Naive thymus-derived CD4-positive, alpha-beta T cell (primary cell): ENCODE measurements at regions not wholly inside any gene's neighbourhood (a gene's known extent, or its start where the extent isn't known, plus 50 kb on each side); places are given as distances from the start of the nearest gene placed in this dataset.
"Not testable (repeated sequence)": the region's sequence is repeated elsewhere in the genome, so short reads cannot be mapped to it uniquely, and the experiment has no call there.

Source experiments
- ATAC-seq: fragments of 150-1000 bp; cut with Tn5 transposase; 2 replicates; pipeline ENCODE4 v1.10.0; 2021; ENCODE audit warnings: mild to moderate bottlenecking, moderate library complexity
- CTCF ChIA-PET: fragments of 350-600 bp; sonication (Branson Sonifier 250); formaldehyde crosslinking; loops from one replicate; lab custom pipeline; 2021; ENCODE audit warnings: antibody characterized with exemption; lab: Charles Lee
- POLR2A ChIA-PET: fragments of 350-600 bp; sonication (Branson Sonifier 250); formaldehyde crosslinking; loops from one replicate; lab custom pipeline; 2021; ENCODE audit warnings: antibody characterized with exemption, inconsistent platforms; lab: Charles Lee
- DNase-seq, 9 donors: peaks; one replicate each; pipeline versions ENCODE4 v3.0.0 to v3.0.0-alpha.2; 2020 to 2022; ENCODE audit warnings: mixed read lengths in 1 of 9
- H3K27ac ChIP-seq: one replicate; pipeline ENCODE4 v1.7.0; 2013; ENCODE audit warnings: mild to moderate bottlenecking, low read depth, low read length, moderate library complexity
- H3K27me3 ChIP-seq, 2 donors: one replicate each; pipeline ENCODE4 v1.7.0; 2013; ENCODE audit warnings: low read length in 2 of 2, mild to moderate bottlenecking in 2 of 2, moderate library complexity in 2 of 2; ENCODE audit not compliant: control insufficient read depth in 2 of 2, insufficient read depth in 2 of 2
- H3K36me3 ChIP-seq, 3 experiments: 1 replicate in 2 of 3; 2 replicates in 1 of 3; pipeline ENCODE4 v1.7.0; 2013; ENCODE audit warnings: low read length in 3 of 3, mild to moderate bottlenecking in 3 of 3, moderate library complexity in 1 of 3; ENCODE audit not compliant: insufficient read depth in 3 of 3, control insufficient read depth in 2 of 3
- H3K4me1 ChIP-seq, 2 donors: one replicate each; pipeline ENCODE4 v1.7.0; 2013; ENCODE audit warnings: low read length in 2 of 2, mild to moderate bottlenecking in 2 of 2, moderate library complexity in 1 of 2; ENCODE audit not compliant: control insufficient read depth in 2 of 2, insufficient read depth in 2 of 2
- H3K4me3 ChIP-seq: 2 replicates; pipeline ENCODE4 v1.7.0; 2013; ENCODE audit warnings: mild to moderate bottlenecking, low read length
- H3K9me3 ChIP-seq, 3 experiments: 1 replicate in 2 of 3; 2 replicates in 1 of 3; pipeline ENCODE4 v1.7.0; 2013; ENCODE audit warnings: low read length in 3 of 3; ENCODE audit not compliant: control insufficient read depth in 2 of 3
- H3K27ac Mint-ChIP-seq, 9 donors: one replicate each; pipeline ENCODE4 v1.8.0; 2020 to 2022; ENCODE audit warnings: mixed read lengths in 9 of 9, mild to moderate bottlenecking in 8 of 9, moderate library complexity in 5 of 9, inconsistent platforms in 2 of 9
- H3K27me3 Mint-ChIP-seq, 5 donors: one replicate each; pipeline ENCODE4 v1.8.0; 2021 to 2022; ENCODE audit warnings: mixed read lengths in 5 of 5, mild to moderate bottlenecking in 1 of 5
- H3K36me3 Mint-ChIP-seq, 5 donors: one replicate each; pipeline ENCODE4 v1.8.0; 2020 to 2022; ENCODE audit warnings: mixed read lengths in 5 of 5, mild to moderate bottlenecking in 3 of 5, inconsistent platforms in 1 of 5
- H3K4me1 Mint-ChIP-seq, 7 donors: one replicate each; pipeline ENCODE4 v1.8.0; 2020 to 2022; ENCODE audit warnings: mixed read lengths in 7 of 7, mild to moderate bottlenecking in 3 of 7, inconsistent platforms in 1 of 7
- H3K4me3 Mint-ChIP-seq, 10 donors: one replicate each; pipeline ENCODE4 v1.8.0; 2020 to 2022; ENCODE audit warnings: mild to moderate bottlenecking in 10 of 10, mixed read lengths in 10 of 10, moderate library complexity in 6 of 10, inconsistent platforms in 2 of 10
- H3K9me3 Mint-ChIP-seq, 11 donors: one replicate each; pipeline ENCODE4 v1.8.0; 2020 to 2022; ENCODE audit warnings: mixed read lengths in 11 of 11, mild to moderate bottlenecking in 4 of 11, inconsistent platforms in 1 of 11, moderate library complexity in 1 of 11
- intact Hi-C, 2 donors: fragments of 100-400 bp; cut with micrococcal nuclease; formaldehyde crosslinking; loops; one replicate each; pipeline ENCODE4 v1.15.1; 2023

DNA sequence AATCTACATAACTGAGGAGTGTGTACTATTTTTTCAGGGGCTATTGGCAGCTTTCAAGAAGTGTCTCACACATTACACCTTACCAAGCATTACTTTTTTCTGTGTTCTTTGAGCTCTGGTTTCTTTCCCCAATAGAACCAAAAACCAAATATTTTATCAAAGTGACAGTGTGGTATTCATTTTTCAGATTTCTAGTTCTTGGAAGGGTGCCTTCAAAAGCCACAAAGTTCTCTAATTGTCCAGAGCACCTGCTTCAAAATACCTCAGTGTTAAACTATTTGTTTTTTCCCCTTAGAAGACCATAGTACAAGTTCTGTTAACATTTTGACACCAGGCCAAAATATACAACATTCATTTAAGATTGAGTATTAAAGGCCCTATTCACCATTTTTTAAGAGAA is 515.7 kb downstream of the ETNK1 start:
- ChIA-PET POLR2A (no interaction called here), CTCF (no interaction called here)
- intact Hi-C loops, result no loop called here
- Histone ChIP-seq H3K27ac (no peak overlapping the region), H3K36me3 (no peaks in the 10 kb centered on the region), H3K27me3 (no peaks in the 10 kb centered on the region), H3K4me1 (no peaks in the 10 kb centered on the region), H3K9me3 (no peaks in the 10 kb centered on the region), H3K4me3 (no peak overlapping the region)
- no peak overlapping the region for H3K4me3 Mint-ChIP-seq
- no peak for ATAC-seq
- H3K27me3 Mint-ChIP-seq, result peaks cover 0 to 3% (median 0%) of the 10 kb centered on the region in 5 donors
- no peak overlapping the region for H3K27ac Mint-ChIP-seq
- H3K36me3 Mint-ChIP-seq, result peaks cover 0 to 7% (median 4%) of the 10 kb centered on the region in 5 donors
- H3K4me1 Mint-ChIP-seq, result no peaks in the 10 kb centered on the region
- H3K9me3 Mint-ChIP-seq, result peaks cover 1 to 26% (median 17%) of the 10 kb centered on the region in 11 donors
- no peak for DNase-seq

DNA sequence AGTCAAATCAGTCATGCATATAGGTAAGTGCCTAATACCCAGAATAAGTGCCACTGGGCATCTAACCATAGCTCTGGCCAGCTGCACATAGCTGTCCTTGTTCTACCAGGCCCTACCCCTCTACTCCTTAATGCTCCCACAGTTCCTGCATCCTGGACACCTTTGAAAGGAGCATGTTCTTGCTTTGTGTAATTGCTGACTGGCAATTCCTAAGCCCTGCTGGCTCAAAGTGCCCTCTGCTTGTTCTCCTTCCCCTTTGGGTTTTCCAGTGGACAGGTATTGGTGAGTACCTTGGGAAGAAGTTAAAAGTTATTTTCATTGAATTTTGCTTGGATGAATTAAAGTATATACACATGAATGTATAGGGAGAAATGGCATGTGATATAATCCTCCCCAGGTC is 516.4 kb downstream of the ETNK1 start:
- no peak overlapping the region for H3K4me3 ChIP-seq
- intact Hi-C loops, result no loop called here
- ChIA-PET CTCF (no interaction called here), POLR2A (no interaction called here)
- ATAC-seq, result no peak
- no peaks in the 10 kb centered on the region for H3K4me1 Mint-ChIP-seq
- DNase-seq, result no peak
- no peak overlapping the region for H3K4me3 Mint-ChIP-seq
- H3K9me3 ChIP-seq, result no peaks in the 10 kb centered on the region
- no peak overlapping the region for H3K27ac ChIP-seq
- H3K36me3 ChIP-seq, result no peaks in the 10 kb centered on the region
- peaks cover 0 to 7% (median 4%) of the 10 kb centered on the region in 5 donors for H3K36me3 Mint-ChIP-seq
- no peaks in the 10 kb centered on the region for H3K4me1 ChIP-seq
- peaks cover 1 to 26% (median 17%) of the 10 kb centered on the region in 11 donors for H3K9me3 Mint-ChIP-seq
- H3K27me3 Mint-ChIP-seq, result peaks cover 0 to 3% (median 0%) of the 10 kb centered on the region in 5 donors
- H3K27ac Mint-ChIP-seq, result no peak overlapping the region
- H3K27me3 ChIP-seq, result no peaks in the 10 kb centered on the region

DNA sequence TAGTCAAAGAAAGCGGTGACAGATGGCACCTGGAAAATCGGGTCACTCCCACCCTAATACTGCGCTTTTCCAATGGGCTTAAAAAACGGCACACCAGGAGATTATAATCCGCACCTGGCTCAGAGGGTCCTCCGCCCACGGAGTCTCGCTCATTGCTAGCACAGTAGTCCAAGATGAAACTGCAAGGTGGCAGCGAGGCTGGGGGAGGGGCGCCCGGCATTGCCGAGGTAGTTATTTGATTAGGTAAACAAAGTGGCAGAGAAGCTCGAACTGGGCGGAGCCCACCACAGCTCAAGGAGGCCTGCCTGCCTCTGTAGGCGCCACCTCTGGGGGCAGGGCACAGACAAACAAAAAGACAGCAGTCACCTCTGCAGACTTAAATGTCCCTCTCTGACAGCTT is 521.1 kb downstream of the ETNK1 start:
- H3K4me3 ChIP-seq, H3K4me1 ChIP-seq, H3K27ac Mint-ChIP-seq, H3K36me3 ChIP-seq, H3K36me3 Mint-ChIP-seq, ATAC-seq, DNase-seq, intact Hi-C loops, H3K27me3 ChIP-seq, H3K4me3 Mint-ChIP-seq, H3K27ac ChIP-seq, CTCF ChIA-PET, POLR2A ChIA-PET, H3K9me3 ChIP-seq, H3K4me1 Mint-ChIP-seq, H3K27me3 Mint-ChIP-seq: not testable (repeated sequence)
- peaks cover 1 to 30% (median 18%) of the 10 kb centered on the region in 11 donors for H3K9me3 Mint-ChIP-seq

DNA sequence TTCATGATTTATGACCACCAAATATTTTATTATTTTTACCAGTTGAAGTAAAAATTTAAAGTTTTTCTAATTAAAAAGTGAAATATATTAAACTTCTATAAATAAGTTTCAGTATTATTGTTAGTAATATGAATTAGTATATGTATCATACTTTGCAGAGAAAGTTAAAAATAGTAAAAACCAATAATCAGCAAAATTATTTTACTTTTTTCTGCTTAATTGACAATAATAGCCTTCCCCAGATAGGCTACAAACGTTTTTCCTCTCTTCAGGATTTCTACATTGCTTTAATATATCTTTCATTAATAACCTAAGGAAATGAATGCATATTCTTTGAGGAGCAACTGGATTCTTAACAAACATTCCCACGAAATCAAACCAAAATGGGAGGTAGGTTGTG is 543.5 kb downstream of the ETNK1 start:
- no peaks in the 10 kb centered on the region for H3K27me3 Mint-ChIP-seq
- peaks cover 0 to 20% (median 4%) of the 10 kb centered on the region in 11 donors for H3K9me3 Mint-ChIP-seq
- no peak for DNase-seq

DNA sequence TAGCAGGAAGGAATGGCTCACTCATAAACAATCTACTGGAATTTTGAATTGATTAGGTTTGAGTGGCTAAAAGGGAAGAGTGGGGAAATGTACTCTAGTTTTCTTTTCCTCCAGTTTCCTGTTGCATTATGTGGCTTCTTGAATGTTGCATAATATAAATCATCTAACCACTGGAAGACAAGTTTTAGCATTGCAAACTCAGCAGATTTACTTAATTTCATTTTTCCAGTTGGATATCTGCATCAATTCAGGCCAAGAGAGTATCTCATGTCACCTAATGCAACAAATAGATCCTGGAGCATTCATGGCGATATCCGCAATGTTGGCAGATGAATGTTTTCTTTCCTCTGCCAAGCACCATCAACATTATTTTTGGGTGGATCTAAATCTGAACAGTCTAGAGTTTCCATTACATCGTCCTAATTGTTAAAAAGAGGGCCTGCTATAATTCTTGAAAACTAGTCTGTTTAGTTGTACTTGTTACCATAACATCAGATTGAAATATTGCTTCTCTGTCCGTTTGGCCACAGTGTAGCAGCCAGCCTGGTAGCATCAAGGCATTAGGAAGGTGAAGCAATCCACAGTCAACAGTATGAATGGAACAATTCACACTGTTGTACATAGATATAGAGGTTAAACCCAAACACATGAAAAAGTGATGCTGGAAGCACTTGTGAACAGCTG is 544.2 kb downstream of the ETNK1 start:
- no peaks in the 10 kb centered on the region for H3K9me3 ChIP-seq
- Mint-ChIP-seq H3K27me3 (no peaks in the 10 kb centered on the region), H3K36me3 (no peaks in the 10 kb centered on the region), H3K9me3 (peaks cover 2 to 26% (median 4%) of the 10 kb centered on the region in 11 donors), H3K4me3 (no peak overlapping the region), H3K4me1 (no peaks in the 10 kb centered on the region), H3K27ac (no peak overlapping the region)
- intact Hi-C loops, result no loop called here
- POLR2A ChIA-PET, result no interaction called here
- no peaks in the 10 kb centered on the region for H3K27me3 ChIP-seq
- no peak overlapping the region for H3K27ac ChIP-seq
- CTCF ChIA-PET, result no interaction called here
- H3K36me3 ChIP-seq, result no peaks in the 10 kb centered on the region
- no peak overlapping the region for H3K4me3 ChIP-seq
- DNase-seq (no peak), ATAC-seq (no peak)
- no peaks in the 10 kb centered on the region for H3K4me1 ChIP-seq

More for the DNA sequence above, 543.5 kb downstream of the ETNK1 start:
- H3K27ac Mint-ChIP-seq, result no peak overlapping the region
- CTCF ChIA-PET, result no interaction called here
- H3K36me3 Mint-ChIP-seq, result no peaks in the 10 kb centered on the region
- POLR2A ChIA-PET, result no interaction called here
- no peak for ATAC-seq
- Histone ChIP-seq H3K27ac (no peak overlapping the region), H3K36me3 (no peaks in the 10 kb centered on the region), H3K9me3 (no peaks in the 10 kb centered on the region), H3K4me3 (no peak overlapping the region), H3K4me1 (no peaks in the 10 kb centered on the region), H3K27me3 (no peaks in the 10 kb centered on the region)
- no peaks in the 10 kb centered on the region for H3K4me1 Mint-ChIP-seq
- no peak overlapping the region for H3K4me3 Mint-ChIP-seq
- intact Hi-C loops, result no loop called here

DNA sequence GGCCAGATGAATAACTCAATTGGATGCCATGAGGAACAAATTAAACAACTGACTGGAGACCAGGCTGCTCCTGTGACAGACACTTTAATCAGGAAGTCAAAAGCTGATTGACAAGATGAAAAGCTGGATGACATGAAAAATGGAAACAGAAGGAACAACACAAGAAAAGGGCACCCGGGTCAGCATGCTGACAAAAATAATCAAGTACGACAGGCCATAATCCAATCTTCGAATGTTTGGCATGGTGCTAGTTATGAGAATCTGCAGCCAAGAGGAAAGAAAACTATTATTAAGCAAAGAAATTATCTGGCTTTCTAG is 544.7 kb downstream of the ETNK1 start:
- Mint-ChIP-seq H3K9me3 (peaks cover 2 to 25% (median 4%) of the 10 kb centered on the region in 11 donors), H3K4me3 (no peak overlapping the region), H3K4me1 (no peaks in the 10 kb centered on the region), H3K36me3 (no peaks in the 10 kb centered on the region), H3K27ac (no peak overlapping the region), H3K27me3 (no peaks in the 10 kb centered on the region)
- H3K9me3 ChIP-seq, result no peaks in the 10 kb centered on the region
- no peak overlapping the region for H3K4me3 ChIP-seq
- CTCF ChIA-PET, result no interaction called here
- no peaks in the 10 kb centered on the region for H3K4me1 ChIP-seq
- no peak for ATAC-seq
- POLR2A ChIA-PET, result no interaction called here
- no peak overlapping the region for H3K27ac ChIP-seq
- intact Hi-C loops, result no loop called here
- no peaks in the 10 kb centered on the region for H3K27me3 ChIP-seq
- no peaks in the 10 kb centered on the region for H3K36me3 ChIP-seq
- no peak for DNase-seq

DNA sequence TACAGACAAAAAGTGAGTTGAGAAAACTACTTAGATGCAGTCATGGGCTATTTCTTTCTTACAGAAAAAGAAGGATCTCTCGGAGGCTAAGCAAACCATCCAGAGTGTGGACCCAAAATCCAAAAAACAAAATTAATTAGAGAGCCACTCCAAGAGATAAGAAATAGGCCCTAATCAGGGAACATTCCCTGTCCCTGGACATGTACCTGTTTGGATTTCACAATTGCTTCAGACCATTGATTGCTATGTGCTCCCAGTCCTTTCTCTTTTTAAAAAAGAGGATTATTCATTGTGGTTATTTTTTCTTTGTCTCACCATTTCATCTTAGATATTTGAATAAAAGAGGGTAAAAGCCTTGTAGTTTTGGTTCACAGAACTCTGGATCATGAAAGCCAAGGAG is 549.9 kb downstream of the ETNK1 start:
- H3K4me1 ChIP-seq, result no peaks in the 10 kb centered on the region
- H3K27ac ChIP-seq, result no peak overlapping the region
- H3K4me3 ChIP-seq, result no peak overlapping the region
- Mint-ChIP-seq H3K4me1 (no peaks in the 10 kb centered on the region), H3K4me3 (no peak overlapping the region), H3K9me3 (peaks cover 0 to 18% (median 4%) of the 10 kb centered on the region in 11 donors), H3K27me3 (no peaks in the 10 kb centered on the region), H3K27ac (no peak overlapping the region), H3K36me3 (no peaks in the 10 kb centered on the region)
- intact Hi-C loops, result no loop called here
- no peak for ATAC-seq
- H3K36me3 ChIP-seq, result no peaks in the 10 kb centered on the region
- H3K27me3 ChIP-seq, result no peaks in the 10 kb centered on the region
- ChIA-PET CTCF (no interaction called here), POLR2A (no interaction called here)
- no peak for DNase-seq
- no peaks in the 10 kb centered on the region for H3K9me3 ChIP-seq
